Cardiac fibroblast (primary cell): ENCODE measurements at regions not wholly inside any gene's neighbourhood (a gene's known extent, or its start where the extent isn't known, plus 50 kb on each side); places are given as distances from the start of the nearest gene placed in this dataset.

Experiments used
- DNase-seq, 2 donors: peaks; one replicate each; pipeline versions ENCODE4 v3.0.0 to v3.0.0-alpha.2; 2010; ENCODE audit warnings: low read depth in 2 of 2
- H3K4me3 ChIP-seq, 2 donors: replicated peaks in 1 of 2; 1 replicate in 1 of 2; 2 replicates in 1 of 2; pipeline ENCODE4 v1.5.1; 2011; ENCODE audit warnings: low read depth in 2 of 2, low read length in 2 of 2, mild to moderate bottlenecking in 2 of 2, moderate library complexity in 1 of 2
- CTCF ChIP-seq: IDR thresholded peaks from one replicate; pipeline ENCODE4 v1.5.1; 2011; ENCODE audit warnings: low read depth, mild to moderate bottlenecking, low read length, inconsistent platforms

GRCh38 chr5:71877511-71877910 is 158.4 kb downstream of the CARTPT start:
- TF ChIP-seq CTCF = no peak
- no peak overlapping the region for H3K4me3 ChIP-seq
- DNase-seq = no peak

GRCh38 chr5:71880536-71880935 is 161.5 kb downstream of the CARTPT start:
- TF ChIP-seq CTCF = no peak
- no peak overlapping the region for H3K4me3 ChIP-seq
- DNase-seq = no peak

GRCh38 chr5:71882826-71883741 is 164.0 kb downstream of the CARTPT start:
- DNase-seq = peak in 1 of 2 donors; percentile 51
- no peak for TF ChIP-seq CTCF
- no peak overlapping the region for H3K4me3 ChIP-seq

GRCh38 chr5:71883742-71884103 is 164.6 kb downstream of the CARTPT start:
- peak in 1 of 2 donors; percentile 20 for DNase-seq
- no peak for TF ChIP-seq CTCF

GRCh38 chr5:71884926-71885325 is 165.9 kb downstream of the CARTPT start:
- no peak overlapping the region for H3K4me3 ChIP-seq
- DNase-seq = no peak
- TF ChIP-seq CTCF = no peak

More at GRCh38 chr5:71883742-71884103, 164.6 kb downstream of the CARTPT start:
- no peak overlapping the region for H3K4me3 ChIP-seq

- no peak overlapping the region for H3K4me3 ChIP-seq
- DNase-seq = no peak
- TF ChIP-seq CTCF = no peak
Measured at GRCh38 chr5:71886406-71886805, 167.3 kb downstream of the CARTPT start.

GRCh38 chr5:71887680-71888079 is 168.6 kb downstream of the CARTPT start:
- peak; percentile 89 to 95 for DNase-seq
- TF ChIP-seq CTCF = no peak
- H3K4me3 ChIP-seq = peak overlapping the region in 1 of 2 donors; percentile 21
